ENCODE measurements at regions not wholly inside any gene's neighbourhood (a gene's known extent, or its start where the extent isn't known, plus 50 kb on each side); places are given as distances from the start of the nearest gene placed in this dataset.

- Histone ChIP-seq H3K27ac (ENCODE audit: control insufficient read depth, insufficient read depth) (no peak overlapping the region), H3K27me3 (replicated peaks in 1 of 2; ENCODE audit: control insufficient read depth in 2 of 2, insufficient read depth in 2 of 2, low read length in 1 of 2) (no peaks in the 10 kb centered on the region), H2AFZ (ENCODE audit: control insufficient read depth, low read depth, low read length) (no peak overlapping the region), H4K20me1 (ENCODE audit: control insufficient read depth, insufficient read depth) (no peaks in the 10 kb centered on the region), H3K9ac (ENCODE audit: control insufficient read depth, insufficient read depth, low read length) (no peak overlapping the region), H3K36me3 (ENCODE audit: control insufficient read depth in 2 of 2, insufficient read depth in 2 of 2, low read length in 1 of 2) (no peaks in the 10 kb centered on the region), H3K4me1 (ENCODE audit: control insufficient read depth, insufficient read depth, low read length) (no peaks in the 10 kb centered on the region), H3K79me2 (ENCODE audit: control insufficient read depth, insufficient read depth, low read length) (no peaks in the 10 kb centered on the region), H3K9me3 (replicated peaks; ENCODE audit: control insufficient read depth, insufficient read depth, low read length) (no peaks in the 10 kb centered on the region), H3K4me2 (ENCODE audit: control insufficient read depth, insufficient read depth) (no peak overlapping the region), H3K4me3 (no peak overlapping the region)
- SMC1A ChIA-PET (ENCODE audit: uncharacterized antibody, unreplicated experiment), result no interaction called here
- POLR2A ChIA-PET, result no interaction called here
- CTCF ChIA-PET, result no interaction called here
- BruUV-seq (replicated peaks), result no TSS peak
- ATAC-seq, result no peak
- 13% methylated on average over 10 of the region's 10 CpGs for WGBS (ENCODE audit: insufficient coverage, insufficient replicate concordance, low lambda C conversion rate, missing lambda C conversion rate)
- no peak for TF ChIP-seq SUZ12 (IDR thresholded peaks at IDR 0.05; ENCODE audit: unreplicated experiment)
- TF ChIP-seq NR2C1 (IDR thresholded peaks at IDR 0.05), result no peak
- TF ChIP-seq TAF1 (IDR thresholded peaks at IDR 0.05; ENCODE audit: borderline replicate concordance, low read depth, low read length), result no peak
- no peak for TF ChIP-seq PAX5 (IDR thresholded peaks at IDR 0.05; ENCODE audit: borderline replicate concordance, low read depth, low read length)
- TF ChIP-seq EZH2 (IDR thresholded peaks at IDR 0.05; ENCODE audit: borderline replicate concordance, control insufficient read depth, low read depth, low read length), result no peak
- TF ChIP-seq ATF7 (IDR thresholded peaks at IDR 0.05; ENCODE audit: low read depth), result no peak
- no peak for TF ChIP-seq KAT2A (conservative IDR thresholded peaks at IDR 0.05; ENCODE audit: control insufficient read depth, low read depth, low read length)
- TF ChIP-seq NFXL1 (IDR thresholded peaks at IDR 0.05; ENCODE audit: borderline replicate concordance), result no peak
- no peak for TF ChIP-seq SPI1 (IDR thresholded peaks at IDR 0.05; ENCODE audit: borderline replicate concordance, insufficient read depth, low read depth, low read length)
- no peak for TF ChIP-seq SMAD1 (IDR thresholded peaks at IDR 0.05; ENCODE audit: low read depth, partially characterized antibody)
- TF ChIP-seq GABPA (IDR thresholded peaks at IDR 0.05; ENCODE audit: low read depth), result no peak
- TF ChIP-seq BRCA1 (IDR thresholded peaks at IDR 0.05; ENCODE audit: low read depth, low read length), result no peak
- intact Hi-C loops (cut with micrococcal nuclease; ENCODE audit: unreplicated experiment), result no loop called here
- no peak for DNase-seq (ENCODE audit: low read depth, low spot score)
- FAIRE-seq, result no peak
- in situ Hi-C loops (cut with MboI), result loop anchor here (10.0 kb wide), 1 partner anchor 57 kb away; no protein-coding TSS in a partner anchor
- RAD21 ChIA-PET (ENCODE audit: unreplicated experiment), result no interaction called here
Observed at GRCh38 chr9:88651682-88652633, 117.0 kb downstream of the NXNL2 start.
